Heart left ventricle (tissue), 16 donors: ENCODE measurements at regions not wholly inside any gene's neighbourhood (a gene's known extent, or its start where the extent isn't known, plus 50 kb on each side); places are given as distances from the start of the nearest gene placed in this dataset.

Experiments used
- ATAC-seq, 4 donors: fragments of 200-7000 bp; cut with Tn5 transposase; one replicate each; pipeline ENCODE4 v1.9.1; 2020 to 2022; ENCODE audit warnings: moderate library complexity in 4 of 4, mild to moderate bottlenecking in 3 of 4, moderate number of reproducible peaks in 1 of 4
- DNase-seq, 5 donors: peaks; one replicate each; pipeline ENCODE4 v3.0.0-alpha.2; 2020
- H3K27ac ChIP-seq, 12 donors: fragments of 200-600 bp; sonication (generic) in 4 of 12; one replicate each; pipeline versions ENCODE4 v1.5.0 to v1.8.0; 2016 to 2022; ENCODE audit warnings: mild to moderate bottlenecking in 2 of 12
- H3K27me3 ChIP-seq, 9 donors: fragments of 200-600 bp; sonication (generic) in 2 of 9; one replicate each; pipeline versions ENCODE4 v1.5.1 to v1.8.0; 2016 to 2022; ENCODE audit warnings: mild to moderate bottlenecking in 3 of 9
- H3K36me3 ChIP-seq, 9 donors: fragments of 200-600 bp; sonication (generic) in 2 of 9; one replicate each; pipeline versions ENCODE4 v1.5.0 to v1.8.0; 2018 to 2022; ENCODE audit warnings: mild to moderate bottlenecking in 2 of 9
- H3K4me1 ChIP-seq, 12 donors: fragments of 200-600 bp; sonication (generic) in 4 of 12; one replicate each; pipeline versions ENCODE4 v1.5.0 to v1.8.0; 2016 to 2022; ENCODE audit warnings: mild to moderate bottlenecking in 3 of 12
- H3K4me3 ChIP-seq, 12 donors: fragments of 200-600 bp; sonication (generic) in 4 of 12; one replicate each; pipeline versions ENCODE4 v1.5.0 to v1.8.0; 2017 to 2022; ENCODE audit warnings: mild to moderate bottlenecking in 9 of 12, moderate library complexity in 4 of 12
- H3K9me3 ChIP-seq, 12 donors: fragments of 200-600 bp; sonication (generic) in 4 of 12; one replicate each; pipeline versions ENCODE4 v1.5.0 to v1.8.0; 2016 to 2022; ENCODE audit warnings: mild to moderate bottlenecking in 1 of 12
- CTCF ChIP-seq, 12 donors: fragments of 200-600 bp; sonication (generic) in 4 of 12; IDR thresholded peaks; one replicate each; pipeline versions ENCODE4 v1.5.0 to v1.8.0; 2018 to 2022; ENCODE audit warnings: antibody characterized with exemption in 12 of 12, mild to moderate bottlenecking in 5 of 12
- POLR2A ChIP-seq, 2 donors: fragments of 450-650 bp; IDR thresholded peaks; one replicate each; pipeline ENCODE4 v1.6.1; 2017; ENCODE audit warnings: antibody characterized with exemption in 2 of 2, mild to moderate bottlenecking in 2 of 2, moderate library complexity in 2 of 2
- WGBS, 4 donors: extraction: QIAGEN DNeasy Blood & Tissue Kit in 2 of 4; methylation state at CpG; one replicate each; pipeline versions ENCODE4 v1.1.5 to v1.1.7; 2013 to 2018; 5-methylcytosine and 5-hydroxymethylcytosine counted together
- intact Hi-C, 10 donors: fragments of 100-400 bp; cut with DNase I; formaldehyde crosslinking; loops; one replicate each; pipeline versions ENCODE4 v1.11.1 to v1.14.2; 2022
- donor health status: ischemic (EF 13 %, LVEDD 7.1; RV severe dilation, severe dysfunction).
- donor health status: healthy with polysubstance abuse.
- donor health status: DM: no; HTN: yes; CAD: no.
- donor health status: DM: no; HTN: no; CAD: no.
- donor health status: ischemic (EF 25% LVEDD 6.9; RV normal size, moderate dysfunction).
- donor health status: ischemic (EF 25% LVEDD 5.7; RV mildly dilated, moderate dysfunction).
- donor health status: healthy.
- donor health status: DM: yes; HTN: yes; CAD: no.
- donor health status: ischemic (EF 35%, LVEDD 5.7; RV mildly dilated, moderate dysfunction).
- donor health status: nonischemic (EF 11% LVEDD 7.7; RV severe dilation, severe dysfunction).
- donor health status: DM: yes; HTN: yes; CAD: no.
- donor health status: PGD.
- donor health status: ischemic (EF 29% LVEDD 5.4; RV normal size, mild dysfunction).
- donor health status: nonischemic (EF 23%, LVEDD 6.1; RV moderate dilation, normal function).

GRCh38 chr6:165820934-165821333 is 157.9 kb upstream of the PDE10A start:
- Histone ChIP-seq H3K27me3 (peaks cover 0 to 19% (median 0%) of the 10 kb centered on the region in 9 donors), H3K4me3 (no peak overlapping the region), H3K9me3 (no peaks in the 10 kb centered on the region), H3K36me3 (no peaks in the 10 kb centered on the region), H3K27ac (no peak overlapping the region), H3K4me1 (no peaks in the 10 kb centered on the region)
- no peak for ATAC-seq
- 72 to 87% (median 84%) methylated on average over 6 of the region's 6 CpGs for WGBS, 4 donors
- no peak for DNase-seq
- intact Hi-C loops = no loop called here
- TF ChIP-seq POLR2A (IDR thresholded peaks at IDR 0.05) (no peak), CTCF (IDR thresholded peaks at IDR 0.05) (no peak)

GRCh38 chr6:165820407-165820806 is 157.4 kb upstream of the PDE10A start:
- H3K4me3 ChIP-seq = no peak overlapping the region
- 80 to 85% (median 83%) methylated on average over 4 of the region's 4 CpGs for WGBS, 4 donors
- intact Hi-C loops = no loop called here
- TF ChIP-seq CTCF (IDR thresholded peaks at IDR 0.05) (no peak), POLR2A (IDR thresholded peaks at IDR 0.05) (no peak)
- H3K36me3 ChIP-seq = no peaks in the 10 kb centered on the region
- ATAC-seq = no peak
- H3K27ac ChIP-seq = no peak overlapping the region
- peaks cover 0 to 19% (median 0%) of the 10 kb centered on the region in 9 donors for H3K27me3 ChIP-seq
- H3K9me3 ChIP-seq = no peaks in the 10 kb centered on the region
- no peak for DNase-seq
- H3K4me1 ChIP-seq = no peaks in the 10 kb centered on the region

DNA sequence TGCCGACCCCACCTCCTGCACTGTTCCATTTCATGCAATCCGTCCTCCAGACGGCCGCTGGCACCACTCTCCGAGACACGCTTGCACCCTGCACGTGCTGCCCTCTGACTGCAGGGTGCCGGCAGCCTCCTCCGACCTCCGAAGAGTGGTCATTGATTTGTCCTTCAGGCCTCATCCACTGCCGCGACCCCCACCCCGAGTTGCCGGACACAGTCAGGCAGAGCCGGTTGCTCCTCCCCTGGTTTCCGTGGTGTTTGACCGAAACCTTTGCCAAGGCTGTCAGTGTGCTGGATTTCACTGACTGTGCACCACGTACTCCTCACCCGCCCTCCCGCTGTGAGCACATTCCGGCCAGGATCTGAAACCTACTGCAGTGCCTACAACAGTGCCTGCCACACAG is 156.4 kb upstream of the PDE10A start:
- H3K27ac ChIP-seq = no peak overlapping the region
- no peak overlapping the region for H3K4me3 ChIP-seq
- H3K36me3 ChIP-seq = no peaks in the 10 kb centered on the region
- ATAC-seq = peak in 2 of 4 donors; percentile 28 to 55
- H3K27me3 ChIP-seq = peaks cover 0 to 19% (median 0%) of the 10 kb centered on the region in 9 donors
- intact Hi-C loops = no loop called here
- no peak for TF ChIP-seq CTCF (IDR thresholded peaks at IDR 0.05)
- no peak for TF ChIP-seq POLR2A (IDR thresholded peaks at IDR 0.05)
- WGBS, 4 donors = 44 to 61% (median 52%) methylated on average over 20 to 21 of the region's 21 CpGs
- no peaks in the 10 kb centered on the region for H3K4me1 ChIP-seq
- H3K9me3 ChIP-seq = no peaks in the 10 kb centered on the region
- no peak for DNase-seq

GRCh38 chr6:165818200-165818599 is 155.2 kb upstream of the PDE10A start:
- DNase-seq (no peak), ATAC-seq (no peak)
- no peak overlapping the region for H3K27ac ChIP-seq
- TF ChIP-seq CTCF (IDR thresholded peaks at IDR 0.05) (no peak), POLR2A (IDR thresholded peaks at IDR 0.05) (no peak)
- no peak overlapping the region for H3K4me3 ChIP-seq
- H3K4me1 ChIP-seq = no peaks in the 10 kb centered on the region
- intact Hi-C loops = no loop called here
- WGBS, 4 donors = 78 to 89% (median 86%) methylated on average over 4 of the region's 4 CpGs
- no peaks in the 10 kb centered on the region for H3K9me3 ChIP-seq
- no peaks in the 10 kb centered on the region for H3K36me3 ChIP-seq
- H3K27me3 ChIP-seq = peaks cover 0 to 19% (median 0%) of the 10 kb centered on the region in 9 donors
